SK-N-SH treated with all-trans-retinoic acid at 6 μM for 48 hours (cell line): ENCODE measurements at regions not wholly inside any gene's neighbourhood (a gene's known extent, or its start where the extent isn't known, plus 50 kb on each side); places are given as distances from the start of the nearest gene placed in this dataset.

Experiments used
- ARNTL ChIP-seq: fragments of 450-650 bp; formaldehyde crosslinking; IDR thresholded peaks from 2 replicates; pipeline ENCODE4 v1.5.0; 2020; ENCODE audit warnings: low read depth, mild to moderate bottlenecking, moderate library complexity, borderline replicate concordance
- BACH2 ChIP-seq: fragments of 250-450 bp; sonication (Bioruptor Pico); IDR thresholded peaks from 2 replicates; pipeline ENCODE4 v1.9.0; 2021; ENCODE audit warnings: mild to moderate bottlenecking, borderline replicate concordance
- CSDC2 ChIP-seq: fragments of 250-450 bp; sonication (Bioruptor Pico); IDR thresholded peaks from 2 replicates; pipeline ENCODE4 v1.5.0; 2020; ENCODE audit warnings: mild to moderate bottlenecking, moderate library complexity
- OSR1 ChIP-seq: fragments of 250-450 bp; sonication (Bioruptor Pico); IDR thresholded peaks from 2 replicates; pipeline ENCODE4 v1.8.0; 2022; ENCODE audit warnings: moderate library complexity, mild to moderate bottlenecking, inconsistent platforms
- SNAI2 ChIP-seq: fragments of 250-450 bp; sonication (Bioruptor Pico); IDR thresholded peaks from 2 replicates; pipeline ENCODE4 v1.5.0; 2020; ENCODE audit warnings: mild to moderate bottlenecking, moderate library complexity
- TCF4 ChIP-seq: fragments of 250-450 bp; sonication (Bioruptor Pico); IDR thresholded peaks from 2 replicates; pipeline ENCODE4 v1.8.0; 2021; ENCODE audit warnings: mild to moderate bottlenecking, moderate library complexity, borderline replicate concordance
- TOX ChIP-seq: fragments of 250-450 bp; sonication (Bioruptor Pico); IDR thresholded peaks from 2 replicates; pipeline ENCODE4 v1.8.0; 2021; ENCODE audit warnings: mild to moderate bottlenecking, moderate library complexity, borderline replicate concordance
- ZC3H10 ChIP-seq: fragments of 250-450 bp; sonication (Bioruptor Pico); IDR thresholded peaks from 2 replicates; pipeline ENCODE4 v1.5.1; 2021; ENCODE audit warnings: mild to moderate bottlenecking, moderate library complexity
- ZFP3 ChIP-seq: fragments of 250-450 bp; sonication (Bioruptor Pico); IDR thresholded peaks from 2 replicates; pipeline ENCODE4 v1.5.0; 2020; ENCODE audit warnings: mild to moderate bottlenecking, moderate library complexity
- ZNF565 ChIP-seq: fragments of 450-650 bp; formaldehyde crosslinking; conservative IDR thresholded peaks from 2 replicates; pipeline ENCODE4 v1.5.0; 2020; ENCODE audit warnings: low read depth, mild to moderate bottlenecking, moderate library complexity
- ZNF8 ChIP-seq: fragments of 450-650 bp; formaldehyde crosslinking; IDR thresholded peaks from 2 replicates; pipeline ENCODE4 v1.5.0; 2020; ENCODE audit warnings: mild to moderate bottlenecking, moderate library complexity
- TF ChIP-seq, protein P1 (sequence below): fragments of 250-450 bp; sonication (Bioruptor Pico); IDR thresholded peaks from 2 replicates; pipeline ENCODE4 v1.8.0; 2020; ENCODE audit warnings: mild to moderate bottlenecking, moderate library complexity, borderline replicate concordance
- TF ChIP-seq, protein P2 (sequence below): fragments of 250-450 bp; sonication (Bioruptor Pico); IDR thresholded peaks from 2 replicates; pipeline ENCODE4 v1.5.1; 2020; ENCODE audit warnings: low read depth, mild to moderate bottlenecking, moderate library complexity

- TF ChIP-seq TOX (CRISPR knock-in tag): no peak
- TF ChIP-seq SNAI2: no peak
- no peak for TF ChIP-seq BACH2 (CRISPR knock-in tag)
- TF ChIP-seq ZNF8 (CRISPR knock-in tag): no peak
- no peak for TF ChIP-seq CSDC2
- TF ChIP-seq, protein P1, sequence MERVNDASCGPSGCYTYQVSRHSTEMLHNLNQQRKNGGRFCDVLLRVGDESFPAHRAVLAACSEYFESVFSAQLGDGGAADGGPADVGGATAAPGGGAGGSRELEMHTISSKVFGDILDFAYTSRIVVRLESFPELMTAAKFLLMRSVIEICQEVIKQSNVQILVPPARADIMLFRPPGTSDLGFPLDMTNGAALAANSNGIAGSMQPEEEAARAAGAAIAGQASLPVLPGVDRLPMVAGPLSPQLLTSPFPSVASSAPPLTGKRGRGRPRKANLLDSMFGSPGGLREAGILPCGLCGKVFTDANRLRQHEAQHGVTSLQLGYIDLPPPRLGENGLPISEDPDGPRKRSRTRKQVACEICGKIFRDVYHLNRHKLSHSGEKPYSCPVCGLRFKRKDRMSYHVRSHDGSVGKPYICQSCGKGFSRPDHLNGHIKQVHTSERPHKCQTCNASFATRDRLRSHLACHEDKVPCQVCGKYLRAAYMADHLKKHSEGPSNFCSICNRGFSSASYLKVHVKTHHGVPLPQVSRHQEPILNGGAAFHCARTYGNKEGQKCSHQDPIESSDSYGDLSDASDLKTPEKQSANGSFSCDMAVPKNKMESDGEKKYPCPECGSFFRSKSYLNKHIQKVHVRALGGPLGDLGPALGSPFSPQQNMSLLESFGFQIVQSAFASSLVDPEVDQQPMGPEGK: no peak
- no peak for TF ChIP-seq ZNF565 (CRISPR knock-in tag)
- TF ChIP-seq ZFP3: no peak
- TF ChIP-seq ARNTL (CRISPR knock-in tag): no peak
- TF ChIP-seq, protein P2, sequence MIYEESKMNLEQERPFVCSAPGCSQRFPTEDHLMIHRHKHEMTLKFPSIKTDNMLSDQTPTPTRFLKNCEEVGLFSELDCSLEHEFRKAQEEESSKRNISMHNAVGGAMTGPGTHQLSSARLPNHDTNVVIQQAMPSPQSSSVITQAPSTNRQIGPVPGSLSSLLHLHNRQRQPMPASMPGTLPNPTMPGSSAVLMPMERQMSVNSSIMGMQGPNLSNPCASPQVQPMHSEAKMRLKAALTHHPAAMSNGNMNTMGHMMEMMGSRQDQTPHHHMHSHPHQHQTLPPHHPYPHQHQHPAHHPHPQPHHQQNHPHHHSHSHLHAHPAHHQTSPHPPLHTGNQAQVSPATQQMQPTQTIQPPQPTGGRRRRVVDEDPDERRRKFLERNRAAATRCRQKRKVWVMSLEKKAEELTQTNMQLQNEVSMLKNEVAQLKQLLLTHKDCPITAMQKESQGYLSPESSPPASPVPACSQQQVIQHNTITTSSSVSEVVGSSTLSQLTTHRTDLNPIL (CRISPR knock-in tag): no peak
- TF ChIP-seq TCF4 (CRISPR knock-in tag): no peak
- no peak for TF ChIP-seq ZC3H10 (CRISPR knock-in tag)
- no peak for TF ChIP-seq OSR1 (CRISPR knock-in tag)
These were observed 111.0 kb upstream of the NFIB start for GRCh38 chr9:14424983-14425382.
